ENCODE measurements at regions not wholly inside any gene's neighbourhood (a gene's known extent, or its start where the extent isn't known, plus 50 kb on each side); places are given as distances from the start of the nearest gene placed in this dataset.

- TF ChIP-seq CTCF (IDR thresholded peaks at IDR 0.05) (no peak), POLR2A (IDR thresholded peaks at IDR 0.05) (no peak)
Observed at GRCh38 chrX:1094566-1095333, 117.7 kb downstream of the CRLF2 start.

Measured in adrenal gland (tissue), 5 donors.